SK-N-SH treated with all-trans-retinoic acid at 6 μM for 48 hours (cell line): ENCODE measurements at regions not wholly inside any gene's neighbourhood (a gene's known extent, or its start where the extent isn't known, plus 50 kb on each side); places are given as distances from the start of the nearest gene placed in this dataset.

Experiments
- ATAC-seq: fragments of 200-7000 bp; cut with Tn5 transposase; 3 replicates; pipeline ENCODE4 v1.9.1; 2020; ENCODE audit warnings: mild to moderate bottlenecking, moderate library complexity
- ARNTL ChIP-seq: fragments of 450-650 bp; formaldehyde crosslinking; IDR thresholded peaks from 2 replicates; pipeline ENCODE4 v1.5.0; 2020; ENCODE audit warnings: low read depth, mild to moderate bottlenecking, moderate library complexity, borderline replicate concordance
- BACH2 ChIP-seq: fragments of 250-450 bp; sonication (Bioruptor Pico); IDR thresholded peaks from 2 replicates; pipeline ENCODE4 v1.9.0; 2021; ENCODE audit warnings: mild to moderate bottlenecking, borderline replicate concordance
- CSRNP3 ChIP-seq: fragments of 250-450 bp; sonication (Bioruptor Pico); IDR thresholded peaks from 2 replicates; pipeline ENCODE4 v1.5.1; 2021; ENCODE audit warnings: mild to moderate bottlenecking, moderate library complexity
- ESRRG ChIP-seq: fragments of 250-450 bp; sonication (Bioruptor Pico); IDR thresholded peaks from 2 replicates; pipeline ENCODE4 v1.6.1; 2021; ENCODE audit warnings: mild to moderate bottlenecking
- GLIS3 ChIP-seq: fragments of 250-450 bp; sonication (Bioruptor Pico); IDR thresholded peaks from 2 replicates; pipeline ENCODE4 v1.5.0; 2020; ENCODE audit warnings: mild to moderate bottlenecking, moderate library complexity
- OSR1 ChIP-seq: fragments of 250-450 bp; sonication (Bioruptor Pico); IDR thresholded peaks from 2 replicates; pipeline ENCODE4 v1.8.0; 2022; ENCODE audit warnings: moderate library complexity, mild to moderate bottlenecking, inconsistent platforms
- PATZ1 ChIP-seq: fragments of 250-450 bp; sonication (Bioruptor Pico); IDR thresholded peaks from 2 replicates; pipeline ENCODE4 v1.8.0; 2020; ENCODE audit warnings: mild to moderate bottlenecking, moderate library complexity, borderline replicate concordance
- PPARA ChIP-seq: fragments of 250-450 bp; sonication (Bioruptor Pico); IDR thresholded peaks from 2 replicates; pipeline ENCODE4 v1.5.0; 2020; ENCODE audit warnings: mild to moderate bottlenecking, borderline replicate concordance
- RARB ChIP-seq: fragments of 250-450 bp; sonication (Bioruptor Pico); IDR thresholded peaks from 2 replicates; pipeline ENCODE4 v1.8.0; 2021; ENCODE audit warnings: mild to moderate bottlenecking, moderate library complexity
- SNAI2 ChIP-seq: fragments of 250-450 bp; sonication (Bioruptor Pico); IDR thresholded peaks from 2 replicates; pipeline ENCODE4 v1.5.0; 2020; ENCODE audit warnings: mild to moderate bottlenecking, moderate library complexity
- TOX ChIP-seq: fragments of 250-450 bp; sonication (Bioruptor Pico); IDR thresholded peaks from 2 replicates; pipeline ENCODE4 v1.8.0; 2021; ENCODE audit warnings: mild to moderate bottlenecking, moderate library complexity, borderline replicate concordance
- TSHZ2 ChIP-seq: fragments of 250-450 bp; sonication (Bioruptor Pico); IDR thresholded peaks from 2 replicates; pipeline ENCODE4 v1.5.0; 2020; ENCODE audit warnings: mild to moderate bottlenecking, moderate library complexity
- ZFP3 ChIP-seq: fragments of 250-450 bp; sonication (Bioruptor Pico); IDR thresholded peaks from 2 replicates; pipeline ENCODE4 v1.5.0; 2020; ENCODE audit warnings: mild to moderate bottlenecking, moderate library complexity
- ZFP30 ChIP-seq: fragments of 450-650 bp; formaldehyde crosslinking; IDR thresholded peaks from 2 replicates; pipeline ENCODE4 v1.5.0; 2022; ENCODE audit warnings: mild to moderate bottlenecking, moderate library complexity
- ZNF70 ChIP-seq: fragments of 450-650 bp; formaldehyde crosslinking; IDR thresholded peaks from 2 replicates; pipeline ENCODE4 v1.5.0; 2020; ENCODE audit warnings: mild to moderate bottlenecking, moderate library complexity
- ZNF8 ChIP-seq: fragments of 450-650 bp; formaldehyde crosslinking; IDR thresholded peaks from 2 replicates; pipeline ENCODE4 v1.5.0; 2020; ENCODE audit warnings: mild to moderate bottlenecking, moderate library complexity

- ATAC-seq = no peak
- TF ChIP-seq TSHZ2 (CRISPR knock-in tag) (no peak), ESRRG (CRISPR knock-in tag) (no peak), RARB (CRISPR knock-in tag) (no peak), TOX (no peak), ZNF70 (CRISPR knock-in tag) (no peak), OSR1 (CRISPR knock-in tag) (no peak), ZFP30 (CRISPR knock-in tag) (no peak), GLIS3 (CRISPR knock-in tag) (no peak), PATZ1 (no peak), CSRNP3 (CRISPR knock-in tag) (no peak), BACH2 (CRISPR knock-in tag) (no peak), SNAI2 (no peak)
Measured at GRCh38 chr3:115428841-115429240, 194.5 kb upstream of the GAP43 start.

- TF ChIP-seq OSR1 (CRISPR knock-in tag) = no peak
- no peak for TF ChIP-seq ARNTL (CRISPR knock-in tag)
- no peak for TF ChIP-seq ZNF8 (CRISPR knock-in tag)
- no peak for TF ChIP-seq ZFP30 (CRISPR knock-in tag)
- no peak for TF ChIP-seq TSHZ2 (CRISPR knock-in tag)
- no peak for TF ChIP-seq PATZ1
- no peak for TF ChIP-seq ZFP3
- peak; percentile 96 for ATAC-seq
Measured at GRCh38 chr3:115436767-115437301, 186.5 kb upstream of the GAP43 start.

- no peak for TF ChIP-seq CSRNP3 (CRISPR knock-in tag)
- TF ChIP-seq PPARA (CRISPR knock-in tag) = no peak
- no peak for TF ChIP-seq TSHZ2 (CRISPR knock-in tag)
- no peak for TF ChIP-seq SNAI2
- no peak for TF ChIP-seq RARB (CRISPR knock-in tag)
- no peak for TF ChIP-seq PATZ1
- no peak for ATAC-seq
Measured at GRCh38 chr3:115438799-115439198, 184.5 kb upstream of the GAP43 start.
